ENCODE measurements at regions not wholly inside any gene's neighbourhood (a gene's known extent, or its start where the extent isn't known, plus 50 kb on each side); places are given as distances from the start of the nearest gene placed in this dataset.

DNA sequence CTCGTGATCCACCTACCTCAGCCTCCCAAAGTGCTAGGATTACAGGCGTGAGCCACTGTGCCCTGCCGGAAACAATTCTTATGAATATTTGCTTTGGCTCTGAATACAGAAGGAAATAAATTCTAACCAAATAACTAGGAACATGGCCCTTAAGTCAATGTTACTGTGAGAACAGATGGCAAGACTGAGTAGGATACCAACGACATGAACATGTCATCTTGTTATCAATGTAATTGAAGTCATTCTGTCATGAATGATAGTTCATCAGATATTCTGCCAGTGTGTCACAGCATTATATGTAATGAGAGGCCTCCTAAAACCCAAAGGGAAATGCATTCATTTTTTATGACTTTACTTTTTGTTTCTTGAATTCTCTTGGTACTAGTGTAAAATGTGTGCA is 548.8 kb downstream of the MCTP2 start:
- TF ChIP-seq, protein P1, sequence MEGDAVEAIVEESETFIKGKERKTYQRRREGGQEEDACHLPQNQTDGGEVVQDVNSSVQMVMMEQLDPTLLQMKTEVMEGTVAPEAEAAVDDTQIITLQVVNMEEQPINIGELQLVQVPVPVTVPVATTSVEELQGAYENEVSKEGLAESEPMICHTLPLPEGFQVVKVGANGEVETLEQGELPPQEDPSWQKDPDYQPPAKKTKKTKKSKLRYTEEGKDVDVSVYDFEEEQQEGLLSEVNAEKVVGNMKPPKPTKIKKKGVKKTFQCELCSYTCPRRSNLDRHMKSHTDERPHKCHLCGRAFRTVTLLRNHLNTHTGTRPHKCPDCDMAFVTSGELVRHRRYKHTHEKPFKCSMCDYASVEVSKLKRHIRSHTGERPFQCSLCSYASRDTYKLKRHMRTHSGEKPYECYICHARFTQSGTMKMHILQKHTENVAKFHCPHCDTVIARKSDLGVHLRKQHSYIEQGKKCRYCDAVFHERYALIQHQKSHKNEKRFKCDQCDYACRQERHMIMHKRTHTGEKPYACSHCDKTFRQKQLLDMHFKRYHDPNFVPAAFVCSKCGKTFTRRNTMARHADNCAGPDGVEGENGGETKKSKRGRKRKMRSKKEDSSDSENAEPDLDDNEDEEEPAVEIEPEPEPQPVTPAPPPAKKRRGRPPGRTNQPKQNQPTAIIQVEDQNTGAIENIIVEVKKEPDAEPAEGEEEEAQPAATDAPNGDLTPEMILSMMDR (IDR thresholded peaks at IDR 0.05) = no peak
- no peak for TF ChIP-seq ZFX (IDR thresholded peaks at IDR 0.05; ENCODE audit: borderline replicate concordance)

Measured in 22Rv1 (cell line).